ENCODE measurements at regions not wholly inside any gene's neighbourhood (a gene's known extent, or its start where the extent isn't known, plus 50 kb on each side); places are given as distances from the start of the nearest gene placed in this dataset.
A peak's percentile ranks its signal among the peaks of the same experiment; 100 is the strongest.
"Not testable (repeated sequence)": the region's sequence is repeated elsewhere in the genome, so short reads cannot be mapped to it uniquely, and the experiment has no call there.

DNA sequence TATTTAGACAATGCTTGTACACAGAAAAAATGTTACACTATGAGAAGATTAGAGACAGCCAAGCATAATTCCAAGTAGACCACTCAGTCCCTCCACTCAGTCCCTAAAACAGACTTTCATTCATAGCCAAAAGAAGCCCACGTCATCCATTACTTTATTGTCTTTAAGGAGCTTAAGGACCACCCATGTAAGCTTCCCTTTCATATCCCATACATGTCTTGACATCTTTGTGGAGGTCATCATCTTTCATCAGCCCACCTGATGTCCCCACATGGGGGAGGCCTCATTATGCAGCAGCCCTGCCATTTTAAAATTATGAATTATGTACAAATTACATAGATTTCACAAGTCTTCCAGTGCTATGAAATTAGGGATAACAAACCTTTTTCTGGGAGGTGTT is 92.6 kb upstream of the PALMD start:
- POLR2A ChIA-PET (ENCODE audit: low non-redundant PET), result no interaction called here
- TF ChIP-seq, protein P1, sequence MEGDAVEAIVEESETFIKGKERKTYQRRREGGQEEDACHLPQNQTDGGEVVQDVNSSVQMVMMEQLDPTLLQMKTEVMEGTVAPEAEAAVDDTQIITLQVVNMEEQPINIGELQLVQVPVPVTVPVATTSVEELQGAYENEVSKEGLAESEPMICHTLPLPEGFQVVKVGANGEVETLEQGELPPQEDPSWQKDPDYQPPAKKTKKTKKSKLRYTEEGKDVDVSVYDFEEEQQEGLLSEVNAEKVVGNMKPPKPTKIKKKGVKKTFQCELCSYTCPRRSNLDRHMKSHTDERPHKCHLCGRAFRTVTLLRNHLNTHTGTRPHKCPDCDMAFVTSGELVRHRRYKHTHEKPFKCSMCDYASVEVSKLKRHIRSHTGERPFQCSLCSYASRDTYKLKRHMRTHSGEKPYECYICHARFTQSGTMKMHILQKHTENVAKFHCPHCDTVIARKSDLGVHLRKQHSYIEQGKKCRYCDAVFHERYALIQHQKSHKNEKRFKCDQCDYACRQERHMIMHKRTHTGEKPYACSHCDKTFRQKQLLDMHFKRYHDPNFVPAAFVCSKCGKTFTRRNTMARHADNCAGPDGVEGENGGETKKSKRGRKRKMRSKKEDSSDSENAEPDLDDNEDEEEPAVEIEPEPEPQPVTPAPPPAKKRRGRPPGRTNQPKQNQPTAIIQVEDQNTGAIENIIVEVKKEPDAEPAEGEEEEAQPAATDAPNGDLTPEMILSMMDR (conservative IDR thresholded peaks at IDR 0.05; ENCODE audit: low read depth), result no peak
- CTCF ChIA-PET, result no interaction called here
- DNase-seq (ENCODE audit: low spot score), result no peak
- H3K27ac ChIP-seq, result no peak overlapping the region

DNA sequence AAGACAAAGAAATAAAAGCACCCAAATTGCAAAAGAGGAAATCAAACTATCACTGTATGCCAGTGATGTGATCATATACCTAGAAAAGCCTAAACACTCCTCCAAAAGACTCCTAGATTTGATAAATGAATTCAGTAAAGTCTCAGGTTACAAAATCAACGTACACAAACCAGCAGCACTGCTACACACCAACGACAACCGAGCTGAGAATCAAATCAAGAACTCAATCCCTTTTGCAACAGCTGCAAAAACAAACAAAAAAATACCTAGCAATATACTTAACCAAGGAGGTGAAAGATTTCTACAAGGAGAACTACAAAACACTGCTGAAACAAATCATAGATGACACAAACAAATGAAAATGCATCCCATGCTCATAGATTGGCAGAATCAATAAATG is 92.1 kb upstream of the PALMD start:
- DNase-seq (ENCODE audit: low spot score); H3K27ac ChIP-seq; POLR2A ChIA-PET (ENCODE audit: low non-redundant PET); CTCF ChIA-PET: not testable (repeated sequence)

DNA sequence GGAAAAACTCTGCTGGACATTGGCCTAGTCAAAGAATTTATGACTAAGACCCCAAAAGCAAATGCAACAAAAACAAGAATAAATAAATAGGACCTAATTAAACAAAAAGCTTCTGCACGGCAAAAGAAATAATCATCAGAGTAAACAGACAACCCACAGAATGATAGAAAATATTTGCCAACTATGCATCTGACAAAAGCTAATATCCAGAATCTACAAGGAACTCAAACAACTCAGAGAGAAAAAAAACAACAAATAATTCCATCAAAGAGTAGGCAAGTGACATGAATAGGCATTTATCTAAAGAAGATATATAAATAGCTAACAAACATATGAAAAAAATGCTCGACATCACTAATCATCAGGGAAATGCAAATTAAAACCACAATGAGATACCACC is 91.2 kb upstream of the PALMD start:
- CTCF ChIA-PET, result no interaction called here
- DNase-seq (ENCODE audit: low spot score), result no peak

DNA sequence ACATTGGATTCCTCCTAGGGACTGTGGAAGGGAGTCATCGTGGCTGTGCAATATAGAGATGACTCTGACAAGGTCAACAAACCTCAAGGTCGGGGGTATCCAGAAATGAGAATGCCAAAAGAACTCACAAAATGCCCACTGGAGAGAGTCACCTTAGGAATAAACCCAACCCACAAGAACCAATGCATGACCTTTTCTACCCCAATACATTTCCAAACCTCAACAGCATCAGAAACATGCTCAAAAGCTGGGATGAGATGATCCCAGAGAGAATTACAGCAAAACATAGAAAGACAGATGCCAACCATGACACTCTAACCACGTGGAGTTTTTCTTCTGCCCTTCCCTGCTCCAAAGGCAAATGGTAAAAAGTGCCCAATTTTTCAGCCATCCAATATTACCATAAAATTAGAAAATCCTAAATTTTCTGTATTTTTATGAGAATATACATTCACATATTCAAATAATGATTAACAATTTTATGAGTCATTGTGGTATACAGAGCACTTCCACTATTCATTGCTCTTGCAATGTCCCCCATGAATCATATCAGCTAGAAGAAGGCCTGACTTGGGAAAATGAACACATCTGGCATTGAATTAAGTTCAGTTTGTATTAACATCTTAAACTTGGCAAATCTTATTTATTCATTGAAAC is 88.2 kb upstream of the PALMD start:
- ChIA-PET CTCF (interaction anchor here (0.6 kb wide), 1 partner anchor 72 kb away, joined by 4 read pairs; no protein-coding TSS in a partner anchor), POLR2A (ENCODE audit: low non-redundant PET) (no interaction called here)
- TF ChIP-seq, protein P1 (conservative IDR thresholded peaks at IDR 0.05; ENCODE audit: low read depth), result no peak
- peak overlapping the region; percentile 46; the same call in 1 of the 2 replicates for H3K27ac ChIP-seq
- peak; percentile 51 for DNase-seq (ENCODE audit: low spot score)

More for the DNA sequence above, 91.2 kb upstream of the PALMD start:
- POLR2A ChIA-PET (ENCODE audit: low non-redundant PET), result no interaction called here
- H3K27ac ChIP-seq, result no peak overlapping the region
- TF ChIP-seq, protein P1 (conservative IDR thresholded peaks at IDR 0.05; ENCODE audit: low read depth), result no peak

DNA sequence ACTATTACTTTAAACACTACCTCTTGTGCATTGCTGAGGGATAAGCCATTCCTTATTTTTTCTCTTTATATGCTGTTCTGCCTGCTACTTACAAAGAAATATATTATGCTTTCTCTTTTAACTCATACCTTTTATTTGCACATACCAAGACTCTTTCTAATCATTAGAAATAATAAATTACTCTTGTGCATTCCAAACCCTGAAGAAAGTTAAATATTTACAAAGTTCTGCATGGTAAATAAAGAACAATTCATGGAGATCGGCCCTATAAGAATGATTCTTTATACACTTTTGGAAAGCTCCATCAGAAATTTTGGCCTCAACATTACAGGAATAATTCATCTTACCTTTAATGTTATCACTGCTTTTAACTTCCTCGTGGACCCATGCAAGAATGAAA is 86.7 kb upstream of the PALMD start:
- TF ChIP-seq, protein P1 (conservative IDR thresholded peaks at IDR 0.05; ENCODE audit: low read depth), result no peak
- ChIA-PET CTCF (no interaction called here), POLR2A (ENCODE audit: low non-redundant PET) (no interaction called here)
- H3K27ac ChIP-seq, result no peak overlapping the region
- DNase-seq (ENCODE audit: low spot score), result no peak

DNA sequence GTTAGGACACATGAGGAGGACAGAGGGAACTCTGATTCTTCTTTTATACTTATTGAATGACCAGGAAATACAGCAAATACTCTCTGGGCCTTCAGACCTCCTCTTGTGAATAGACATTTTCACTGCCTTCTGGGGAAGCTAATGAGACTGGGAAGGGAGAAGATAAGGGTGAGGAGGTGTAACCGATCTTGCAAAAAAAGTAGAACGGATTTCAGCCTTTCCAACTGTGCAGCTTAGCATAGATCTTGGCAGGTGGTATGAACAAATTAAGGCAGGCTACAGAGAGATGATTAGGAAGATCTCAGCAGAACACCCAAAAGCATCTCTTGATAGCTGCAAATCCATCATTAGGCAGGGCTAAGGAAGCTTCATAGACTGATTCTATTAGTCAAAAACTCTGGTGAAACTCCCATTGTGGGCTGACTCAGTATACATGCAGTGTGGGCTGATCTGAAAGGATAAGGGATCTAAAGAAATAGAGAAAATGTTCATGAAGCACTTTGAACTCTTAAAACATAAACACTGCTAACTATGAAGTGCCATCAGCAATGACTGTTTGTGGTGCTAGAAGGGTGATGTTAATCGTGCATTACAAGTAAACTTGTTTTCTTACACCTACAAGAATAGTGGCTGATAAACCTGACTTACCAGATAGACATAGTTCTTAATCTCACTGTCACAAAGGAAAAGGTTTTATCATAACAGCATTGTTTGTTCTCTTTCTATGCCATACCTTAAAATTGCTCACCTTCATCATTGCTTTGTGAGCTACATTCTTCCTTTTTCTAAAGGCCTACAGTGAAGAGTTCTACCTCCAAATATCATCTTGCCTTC is 85.5 kb upstream of the PALMD start:
- CTCF ChIA-PET, result no interaction called here
- TF ChIP-seq, protein P1 (conservative IDR thresholded peaks at IDR 0.05; ENCODE audit: low read depth), result no peak
- no peak for DNase-seq (ENCODE audit: low spot score)
- POLR2A ChIA-PET (ENCODE audit: low non-redundant PET), result no interaction called here
- no peak overlapping the region for H3K27ac ChIP-seq

DNA sequence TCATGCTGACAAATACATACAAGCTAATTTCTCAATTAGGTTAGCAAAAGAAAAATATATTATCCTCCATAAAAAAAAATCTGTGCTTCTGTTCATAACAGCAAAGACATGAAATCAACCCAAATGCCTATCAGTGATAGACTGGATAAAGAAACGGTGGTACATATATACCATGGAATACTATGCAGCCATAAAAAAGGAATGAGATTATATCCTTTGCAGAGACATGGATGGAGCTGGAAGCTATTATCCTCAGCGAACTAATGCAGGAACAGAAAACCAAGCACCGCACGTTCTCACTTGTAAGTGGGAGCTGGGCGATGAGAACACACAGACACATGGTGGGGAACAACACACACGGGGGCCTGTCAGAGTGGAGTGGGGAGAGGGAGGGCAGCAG is 84.0 kb upstream of the PALMD start:
- H3K27ac ChIP-seq, result no peak overlapping the region
- POLR2A ChIA-PET (ENCODE audit: low non-redundant PET), result no interaction called here
- CTCF ChIA-PET, result no interaction called here
- TF ChIP-seq, protein P1 (conservative IDR thresholded peaks at IDR 0.05; ENCODE audit: low read depth), result no peak
- no peak for DNase-seq (ENCODE audit: low spot score)
